Fibroblast of mammary gland (primary cell): ENCODE measurements at regions not wholly inside any gene's neighbourhood (a gene's known extent, or its start where the extent isn't known, plus 50 kb on each side); places are given as distances from the start of the nearest gene placed in this dataset.

ENCODE experiments used
- DNase-seq: peaks from one replicate; pipeline ENCODE4 v3.0.0-alpha.2; 2010; ENCODE audit warnings: low read depth
- H3K4me3 ChIP-seq: 2 replicates; pipeline ENCODE4 v1.5.1; 2011; ENCODE audit warnings: low read depth, mild to moderate bottlenecking, low read length, moderate library complexity; ENCODE audit not compliant: control insufficient read depth
- TF ChIP-seq, protein P1 (sequence below): conservative IDR thresholded peaks from 2 replicates; pipeline ENCODE4 v1.5.1; 2011; ENCODE audit warnings: low read depth, low read length, inconsistent platforms; ENCODE audit not compliant: control insufficient read depth, insufficient read depth

DNA sequence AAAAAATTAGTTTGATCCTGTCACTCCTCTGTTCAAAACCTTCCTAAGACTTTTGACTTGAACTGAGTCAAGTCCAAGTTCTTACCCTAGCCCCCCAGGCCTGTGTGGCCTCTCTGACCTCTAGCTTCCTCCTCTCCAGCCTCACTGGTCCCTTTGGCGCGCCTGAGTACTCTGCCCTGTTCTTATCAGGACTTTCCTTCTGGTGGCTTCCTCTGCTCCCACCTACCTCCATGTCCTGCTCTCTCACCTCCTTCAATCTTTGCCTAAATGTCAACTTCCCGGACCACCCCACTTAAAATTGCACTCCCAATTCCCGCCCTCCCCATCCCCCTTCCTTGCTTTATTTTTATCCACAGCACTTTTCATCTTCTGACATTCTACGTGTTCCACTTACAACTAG, 526.1 kb upstream of the KLF4 start:
- DNase-seq: no peak

DNA sequence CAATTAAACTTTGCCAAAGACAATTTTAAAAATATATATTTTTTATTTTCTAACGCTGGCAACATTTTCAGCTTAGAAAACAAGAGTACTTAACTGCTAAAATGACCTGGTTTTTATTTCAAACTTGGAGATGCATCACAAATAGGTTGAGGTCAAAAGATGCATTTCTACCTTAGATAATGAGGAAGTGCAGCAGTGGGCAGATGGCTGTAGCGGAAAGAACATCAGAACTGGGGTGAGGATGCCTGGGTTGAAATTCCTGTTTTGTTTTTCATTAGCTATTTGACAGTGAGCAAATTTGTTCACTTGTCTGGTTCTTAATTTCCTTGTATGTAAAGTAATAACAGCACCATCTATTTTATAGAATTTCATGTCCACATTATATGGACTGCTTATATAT, 524.8 kb upstream of the KLF4 start:
- DNase-seq: no peak
- TF ChIP-seq, protein P1, sequence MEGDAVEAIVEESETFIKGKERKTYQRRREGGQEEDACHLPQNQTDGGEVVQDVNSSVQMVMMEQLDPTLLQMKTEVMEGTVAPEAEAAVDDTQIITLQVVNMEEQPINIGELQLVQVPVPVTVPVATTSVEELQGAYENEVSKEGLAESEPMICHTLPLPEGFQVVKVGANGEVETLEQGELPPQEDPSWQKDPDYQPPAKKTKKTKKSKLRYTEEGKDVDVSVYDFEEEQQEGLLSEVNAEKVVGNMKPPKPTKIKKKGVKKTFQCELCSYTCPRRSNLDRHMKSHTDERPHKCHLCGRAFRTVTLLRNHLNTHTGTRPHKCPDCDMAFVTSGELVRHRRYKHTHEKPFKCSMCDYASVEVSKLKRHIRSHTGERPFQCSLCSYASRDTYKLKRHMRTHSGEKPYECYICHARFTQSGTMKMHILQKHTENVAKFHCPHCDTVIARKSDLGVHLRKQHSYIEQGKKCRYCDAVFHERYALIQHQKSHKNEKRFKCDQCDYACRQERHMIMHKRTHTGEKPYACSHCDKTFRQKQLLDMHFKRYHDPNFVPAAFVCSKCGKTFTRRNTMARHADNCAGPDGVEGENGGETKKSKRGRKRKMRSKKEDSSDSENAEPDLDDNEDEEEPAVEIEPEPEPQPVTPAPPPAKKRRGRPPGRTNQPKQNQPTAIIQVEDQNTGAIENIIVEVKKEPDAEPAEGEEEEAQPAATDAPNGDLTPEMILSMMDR: no peak
- no peak overlapping the region for H3K4me3 ChIP-seq

More for the DNA sequence above, 526.1 kb upstream of the KLF4 start:
- H3K4me3 ChIP-seq: no peak overlapping the region
- TF ChIP-seq, protein P1: no peak

DNA sequence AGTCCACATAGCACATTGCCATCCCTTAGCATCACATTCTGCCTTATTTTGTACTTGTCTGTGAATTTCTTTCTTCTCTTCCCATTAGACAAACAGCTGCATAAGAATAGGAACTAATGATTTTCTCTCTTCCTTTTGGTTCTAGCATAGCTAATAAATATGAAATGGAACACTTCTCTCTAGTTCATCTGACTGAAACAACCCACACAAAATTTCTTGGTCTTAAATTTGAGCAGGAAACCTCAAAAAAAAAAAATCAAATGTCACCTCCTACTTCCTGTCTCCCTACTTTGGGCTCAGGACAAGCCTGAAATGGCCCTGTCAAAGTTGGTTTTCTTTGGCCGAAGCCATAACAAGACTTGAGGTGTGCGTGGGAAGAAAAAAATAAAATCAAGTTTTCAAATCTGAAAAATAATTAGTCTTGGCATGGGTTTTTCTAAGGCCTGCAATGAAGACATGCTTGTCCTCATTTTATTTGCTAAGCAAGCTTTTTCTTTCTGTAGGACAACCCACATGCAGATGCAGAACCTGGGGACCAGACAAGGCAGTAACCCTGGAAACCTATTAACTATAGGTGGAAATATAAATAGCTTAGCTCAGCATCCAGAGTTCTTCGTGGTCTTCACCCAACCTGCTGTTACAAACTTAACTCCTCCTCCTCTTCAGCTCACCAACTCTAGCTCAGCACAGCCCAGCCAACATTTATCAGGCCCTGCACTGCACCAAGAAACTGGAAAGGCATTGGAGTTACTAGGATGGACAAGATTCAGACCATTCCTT, 523.5 kb upstream of the KLF4 start:
- H3K4me3 ChIP-seq: no peak overlapping the region
- TF ChIP-seq, protein P1: no peak
- DNase-seq: no peak

DNA sequence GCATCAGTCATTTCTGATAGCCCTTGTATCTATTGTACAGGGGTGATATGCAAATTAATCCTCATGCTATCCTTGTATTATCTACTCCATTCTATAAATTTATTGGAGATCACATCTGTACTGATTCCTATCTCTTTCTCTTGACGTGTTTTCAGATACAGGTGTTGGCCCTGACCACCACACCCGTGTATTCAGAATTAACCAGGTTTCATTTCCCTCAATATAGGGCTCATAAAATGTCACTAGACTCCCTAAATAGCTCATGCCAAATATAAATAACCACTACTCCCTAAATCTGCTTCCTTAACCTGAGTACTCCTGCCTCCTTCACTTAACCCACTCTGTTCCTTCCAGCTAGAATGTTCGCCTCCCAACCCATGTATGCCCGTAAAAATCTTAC, 522.8 kb upstream of the KLF4 start:
- TF ChIP-seq, protein P1: no peak
- no peak overlapping the region for H3K4me3 ChIP-seq
- DNase-seq: no peak

DNA sequence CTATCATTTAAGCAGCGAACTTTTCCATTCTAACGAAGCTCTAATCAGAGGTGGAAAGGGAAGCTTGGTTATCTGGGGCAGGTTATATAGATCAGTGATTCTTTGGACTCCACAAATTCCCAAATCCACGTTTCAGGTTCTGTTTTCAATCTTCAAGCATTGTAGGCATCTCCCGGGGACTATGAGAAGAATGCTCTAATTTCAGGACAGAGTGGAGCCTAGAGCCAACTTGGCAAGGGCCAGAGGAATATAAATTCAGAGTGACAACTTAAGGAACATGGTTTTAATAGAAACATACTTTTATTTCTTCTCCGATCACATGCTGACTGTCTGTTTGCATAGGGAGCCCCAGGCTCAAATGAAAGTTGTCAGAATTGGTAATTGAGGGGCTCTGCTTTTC, 514.0 kb upstream of the KLF4 start:
- TF ChIP-seq, protein P1: no peak
- no peak overlapping the region for H3K4me3 ChIP-seq
- DNase-seq: no peak

DNA sequence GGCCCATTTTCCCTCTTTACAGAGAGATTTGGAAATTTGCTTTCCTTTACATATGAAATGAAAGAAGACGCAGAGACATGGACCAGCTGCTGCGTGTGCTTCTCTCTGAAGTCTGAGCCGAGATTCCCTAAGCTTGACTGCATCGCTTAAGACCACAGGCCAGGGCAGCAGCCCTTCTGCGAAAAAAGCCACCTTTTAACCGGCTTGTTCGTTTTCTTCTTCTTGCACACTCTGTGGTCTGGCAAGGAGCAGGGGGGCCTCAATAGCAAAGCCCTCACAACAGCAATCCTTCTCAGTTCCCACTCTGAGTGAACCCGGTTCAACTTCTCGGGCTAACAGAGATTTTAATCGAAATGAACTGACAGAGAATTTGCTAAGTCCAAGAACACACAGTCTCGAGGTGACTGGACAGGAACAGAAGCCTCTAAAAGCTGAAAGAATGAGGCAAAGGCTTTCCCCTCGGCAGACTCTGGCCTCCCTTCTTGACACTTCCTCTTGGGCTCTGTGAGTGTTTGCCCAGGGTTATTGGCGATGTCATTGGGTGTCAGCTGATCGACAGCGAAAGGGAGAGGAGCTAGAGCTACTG, 512.9 kb upstream of the KLF4 start:
- TF ChIP-seq, protein P1: no peak

More for the DNA sequence above, 512.9 kb upstream of the KLF4 start:
- H3K4me3 ChIP-seq: no peak overlapping the region
- DNase-seq: peak; percentile 34
